GM18508 (cell line): ENCODE measurements at regions not wholly inside any gene's neighbourhood (a gene's known extent, or its start where the extent isn't known, plus 50 kb on each side); places are given as distances from the start of the nearest gene placed in this dataset.
"Not testable (repeated sequence)": the region's sequence is repeated elsewhere in the genome, so short reads cannot be mapped to it uniquely, and the experiment has no call there.

ENCODE experiments used
- ATAC-seq: cut with Tn5 transposase; IDR thresholded peaks from one replicate; pipeline ENCODE4 v1.9.1; 2021; ENCODE audit warnings: moderate number of reproducible peaks; ENCODE audit not compliant: insufficient read depth, unreplicated experiment

GRCh38 chr1:116185161-116185701, 74.0 kb downstream of the MAB21L3 start:
- no peak for ATAC-seq

GRCh38 chr1:116189481-116189880, 78.3 kb downstream of the MAB21L3 start:
- no peak for ATAC-seq

GRCh38 chr1:116191294-116191693, 80.1 kb downstream of the MAB21L3 start:
- no peak for ATAC-seq

GRCh38 chr1:116193768-116194167, 82.6 kb downstream of the MAB21L3 start:
- no peak for ATAC-seq

- no peak for ATAC-seq
Measured at GRCh38 chr1:116194568-116194967, 83.4 kb downstream of the MAB21L3 start.

- no peak for ATAC-seq
Measured at GRCh38 chr1:116195077-116195868, 84.1 kb downstream of the MAB21L3 start.

- ATAC-seq: not testable (repeated sequence)
Measured at GRCh38 chr1:116200343-116200742, 89.1 kb downstream of the MAB21L3 start.

GRCh38 chr1:116201911-116202310, 90.7 kb downstream of the MAB21L3 start:
- ATAC-seq: no peak

- ATAC-seq: no peak
Measured at GRCh38 chr1:116203181-116203723, 92.1 kb downstream of the MAB21L3 start.

GRCh38 chr1:116203920-116204319, 92.7 kb downstream of the MAB21L3 start:
- no peak for ATAC-seq

GRCh38 chr1:116205941-116206679, 94.9 kb downstream of the MAB21L3 start:
- no peak for ATAC-seq

GRCh38 chr1:116207126-116207735, 96.0 kb downstream of the MAB21L3 start:
- no peak for ATAC-seq

- ATAC-seq: no peak
Measured at GRCh38 chr1:116208136-116208535, 96.9 kb downstream of the MAB21L3 start.

GRCh38 chr1:116211294-116211693, 100.1 kb downstream of the MAB21L3 start:
- no peak for ATAC-seq

GRCh38 chr1:116218922-116219321, 107.7 kb downstream of the MAB21L3 start:
- ATAC-seq: no peak

GRCh38 chr1:116219651-116220434, 108.6 kb downstream of the MAB21L3 start:
- ATAC-seq: no peak

- no peak for ATAC-seq
Measured at GRCh38 chr1:116224111-116224510, 112.9 kb downstream of the MAB21L3 start.

- no peak for ATAC-seq
Measured at GRCh38 chr1:116224561-116224960, 113.4 kb downstream of the MAB21L3 start.

- no peak for ATAC-seq
Measured at GRCh38 chr1:116226017-116226416, 114.8 kb downstream of the MAB21L3 start.

- no peak for ATAC-seq
Measured at GRCh38 chr1:116228511-116228910, 117.3 kb downstream of the MAB21L3 start.
